GM19468 (cell line): ENCODE measurements at regions not wholly inside any gene's neighbourhood (a gene's known extent, or its start where the extent isn't known, plus 50 kb on each side); places are given as distances from the start of the nearest gene placed in this dataset.
"Not testable (repeated sequence)": the region's sequence is repeated elsewhere in the genome, so short reads cannot be mapped to it uniquely, and the experiment has no call there.

Source experiments
- ATAC-seq: cut with Tn5 transposase; IDR thresholded peaks from one replicate; pipeline ENCODE4 v1.9.1; 2021; ENCODE audit warnings: mild to moderate bottlenecking, moderate library complexity, moderate number of reproducible peaks; ENCODE audit not compliant: unreplicated experiment; ENCODE audit errors: extremely low read depth

DNA sequence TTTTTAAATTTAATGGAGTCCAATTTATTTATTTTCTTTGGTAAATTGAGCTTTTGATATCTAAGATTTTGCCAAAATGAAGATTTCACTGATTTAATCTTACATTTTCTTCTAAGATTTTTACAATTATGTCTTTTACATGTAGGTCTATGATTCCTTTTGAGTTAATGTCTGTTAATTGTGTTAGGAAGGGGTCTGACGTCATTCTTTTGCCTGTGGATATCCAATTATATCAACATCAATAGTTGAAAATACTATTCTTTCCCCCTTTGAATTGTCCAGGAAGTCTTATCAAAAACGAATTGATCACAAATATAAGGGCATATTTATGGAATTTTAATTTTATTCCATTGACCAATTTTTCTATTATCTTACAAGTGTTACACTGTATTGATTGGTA, 1258.8 kb upstream of the B3GALT2 start:
- no peak for ATAC-seq

DNA sequence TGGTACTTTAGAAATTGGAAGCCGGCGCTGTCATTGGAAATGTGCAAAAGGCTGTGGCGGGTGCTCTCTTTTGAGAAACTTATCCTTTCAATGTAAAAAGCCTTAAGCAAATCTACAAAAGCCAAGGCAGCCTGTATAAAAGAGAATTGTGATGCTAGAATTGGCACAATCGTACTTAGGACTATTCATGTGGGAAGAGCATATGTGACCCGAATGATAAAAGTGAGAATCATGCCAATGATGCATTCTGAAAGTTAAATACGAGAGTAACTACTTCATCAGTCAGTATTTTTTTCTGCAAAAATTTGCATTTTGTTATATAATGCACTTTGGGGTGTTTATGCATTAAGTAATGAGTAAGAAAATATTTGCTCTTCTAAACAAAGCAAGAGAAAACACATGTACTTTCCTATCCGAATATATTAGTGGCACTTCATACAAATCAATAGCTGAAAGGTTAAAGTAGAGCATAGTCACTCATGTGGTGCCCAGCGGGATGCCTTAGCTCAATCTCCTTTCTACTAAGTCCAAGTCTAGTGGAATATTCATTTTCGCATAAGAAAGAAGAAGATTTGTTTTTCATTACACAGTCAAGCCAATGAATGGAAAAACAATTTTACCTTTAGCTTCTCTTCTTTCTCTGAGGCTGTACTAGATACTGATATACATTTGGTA, 1256.6 kb upstream of the B3GALT2 start:
- no peak for ATAC-seq

DNA sequence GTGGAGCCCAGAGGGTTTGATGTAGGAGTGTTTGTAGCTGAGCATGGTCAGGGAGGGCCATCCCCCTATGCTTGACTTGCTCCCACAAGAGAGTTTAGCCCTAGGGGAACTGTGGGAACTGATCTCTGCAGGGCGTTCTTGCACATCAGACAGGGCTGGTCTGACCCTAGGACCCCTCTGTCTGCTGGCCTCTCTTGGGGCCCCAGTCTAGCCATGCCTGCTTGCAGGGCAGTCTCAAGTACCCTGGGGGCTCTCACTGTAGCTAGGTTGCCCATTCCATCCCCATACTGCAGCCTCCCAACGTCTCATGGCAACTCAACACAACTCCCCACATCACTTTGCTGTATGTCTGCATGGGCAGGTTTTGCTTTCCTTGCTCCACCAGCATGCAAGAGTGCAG, 1250.7 kb upstream of the B3GALT2 start:
- ATAC-seq, result no peak

DNA sequence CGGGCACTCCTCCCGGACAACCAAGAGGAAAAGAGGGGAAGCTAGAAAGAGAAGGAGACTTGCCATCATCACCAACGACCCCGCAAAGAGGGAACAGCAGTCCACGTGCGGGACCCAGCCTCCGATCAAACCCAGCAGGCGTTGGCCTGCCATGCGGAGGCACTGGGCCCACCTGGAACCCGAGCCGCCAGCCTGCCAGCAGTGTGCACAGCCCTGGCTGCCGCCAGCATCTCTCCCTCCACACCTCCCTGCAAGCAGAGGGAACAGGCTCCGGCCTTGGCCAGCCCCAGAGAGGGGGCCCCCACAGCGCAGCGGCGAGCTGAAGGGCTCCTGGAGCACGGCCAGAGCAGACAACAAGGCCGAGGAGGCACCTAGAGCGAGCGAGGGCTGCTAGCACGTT, 1244.7 kb upstream of the B3GALT2 start:
- ATAC-seq, result no peak

DNA sequence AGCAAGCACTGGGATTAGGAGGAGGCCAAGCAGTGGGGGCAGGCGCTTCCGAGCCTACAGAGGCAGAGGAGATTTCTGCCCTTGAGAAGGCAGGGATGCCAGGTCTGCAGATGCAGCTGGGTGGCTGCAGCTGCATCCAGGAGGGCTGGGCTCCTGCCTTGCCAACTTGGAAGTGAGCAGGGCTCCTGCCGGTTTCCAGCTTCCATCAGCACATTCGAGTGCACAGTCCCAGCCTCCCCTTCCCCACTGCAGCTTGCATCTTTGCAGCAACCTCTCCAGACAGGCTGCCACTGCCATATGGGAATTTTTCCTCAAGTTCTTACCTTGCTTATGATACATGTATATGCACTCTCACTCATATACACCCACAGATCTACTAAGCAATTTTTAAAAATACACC, 1234.3 kb upstream of the B3GALT2 start:
- no peak for ATAC-seq

DNA sequence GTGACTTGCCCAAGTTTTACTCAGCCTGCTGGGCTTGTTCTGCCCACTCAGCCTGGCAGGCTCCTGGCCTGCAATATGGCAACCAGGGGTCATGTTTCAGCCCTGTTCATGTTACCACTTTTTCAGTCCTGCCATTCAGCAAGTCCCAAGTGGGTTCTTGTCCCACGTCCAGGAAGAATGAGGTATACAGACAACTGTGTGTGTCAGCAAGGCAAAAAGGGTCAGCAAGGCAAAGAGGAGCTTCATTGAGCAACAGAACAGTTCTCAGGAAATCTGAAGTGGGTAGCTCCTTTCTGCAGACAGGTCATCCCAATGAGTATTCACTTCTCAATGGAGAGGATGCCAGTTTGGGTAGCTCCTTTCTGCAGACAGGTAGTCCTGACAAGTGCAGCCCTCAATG, 1233.3 kb upstream of the B3GALT2 start:
- no peak for ATAC-seq

DNA sequence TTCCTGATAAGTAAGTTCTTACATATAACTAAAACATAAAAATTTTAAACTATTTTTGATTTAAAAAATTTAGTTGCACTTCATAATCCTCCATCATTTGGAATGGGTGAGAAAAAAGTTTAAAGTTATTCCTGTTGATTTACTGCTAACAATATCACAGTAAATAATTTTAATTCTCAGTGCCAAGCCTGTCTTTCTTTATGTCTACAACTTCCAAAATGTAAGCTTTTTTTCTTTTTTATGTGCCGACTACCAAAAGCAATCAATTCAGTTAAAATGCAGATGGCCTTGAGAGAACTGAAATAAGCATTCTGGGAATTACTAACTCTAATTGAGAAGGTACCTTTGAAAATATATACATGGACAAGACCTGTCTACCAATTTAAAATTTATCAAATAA, 1224.3 kb upstream of the B3GALT2 start:
- ATAC-seq, result no peak

DNA sequence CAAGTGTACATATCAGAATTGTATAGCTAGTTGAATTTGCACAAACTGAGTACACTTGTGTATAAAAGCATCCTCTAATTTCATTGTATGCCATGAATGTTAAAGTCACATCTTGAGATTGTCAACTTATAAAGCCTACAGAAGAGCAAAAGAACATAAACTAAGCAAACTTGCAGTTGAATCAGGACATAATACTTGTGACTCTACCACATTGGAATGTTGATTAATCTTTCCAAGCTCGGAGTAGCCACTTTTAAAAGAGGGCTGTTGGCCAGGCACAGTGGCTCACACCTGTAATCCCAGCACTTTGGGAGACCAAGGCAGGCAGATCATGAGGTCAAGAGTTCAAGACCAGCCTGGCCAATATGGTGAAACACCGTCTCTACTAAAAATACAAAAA, 1220.8 kb upstream of the B3GALT2 start:
- ATAC-seq, result not testable (repeated sequence)

DNA sequence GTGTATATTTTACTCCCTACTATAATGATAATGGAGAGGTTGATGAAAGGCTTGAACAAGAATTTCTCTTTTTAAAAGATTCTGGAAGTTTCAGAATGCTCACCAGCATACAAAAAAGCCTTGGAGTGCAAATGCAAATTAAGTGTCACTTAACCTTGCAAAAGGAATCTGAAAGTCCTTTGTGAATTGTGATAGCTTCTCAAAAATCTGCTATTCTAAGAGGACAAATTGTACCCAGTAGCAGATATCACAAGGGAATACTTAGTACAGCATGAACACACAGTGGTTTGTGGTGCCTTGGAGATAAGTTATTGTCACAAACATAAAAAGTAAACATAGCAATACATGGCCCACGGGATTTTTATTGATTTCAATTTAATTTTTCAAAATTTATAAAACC, 1208.3 kb upstream of the B3GALT2 start:
- ATAC-seq, result no peak

DNA sequence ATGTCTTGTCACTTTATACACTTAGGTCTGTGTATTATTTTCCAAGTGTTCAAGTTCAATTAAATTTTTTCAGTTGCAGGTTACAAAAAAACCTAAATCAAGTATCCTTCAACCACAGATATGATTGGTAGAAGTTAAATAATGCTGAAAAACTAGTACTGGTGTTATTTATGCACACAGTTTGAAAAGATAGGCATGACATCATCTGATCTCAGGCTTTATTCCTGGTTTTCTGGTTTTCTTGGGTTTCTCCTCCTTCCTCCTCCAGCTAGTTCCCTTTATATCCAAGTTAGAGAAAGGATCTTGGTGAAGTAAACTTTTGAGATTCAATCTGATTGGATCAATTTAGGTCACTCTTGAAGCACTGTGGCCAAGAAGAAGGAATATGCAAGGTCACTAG, 1201.1 kb upstream of the B3GALT2 start:
- no peak for ATAC-seq

DNA sequence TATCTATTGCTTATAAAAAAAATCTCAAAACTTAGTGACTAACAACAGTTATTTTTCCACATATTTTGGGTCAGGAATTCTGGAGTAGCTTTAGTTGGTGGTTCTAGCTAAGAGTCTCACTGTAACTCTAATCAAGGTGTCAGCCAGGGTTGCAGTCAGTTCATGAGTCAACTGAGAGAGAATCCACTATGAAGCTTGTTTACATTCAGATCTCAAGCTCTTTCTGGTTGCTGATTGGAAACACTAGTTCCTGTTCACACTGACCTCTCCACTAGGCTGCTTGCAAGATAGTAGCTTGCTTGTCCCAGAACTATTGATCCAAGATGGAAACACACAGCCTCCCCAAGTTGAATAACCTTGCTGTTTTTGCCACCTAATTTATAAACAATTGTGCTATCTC, 1192.1 kb upstream of the B3GALT2 start:
- no peak for ATAC-seq

DNA sequence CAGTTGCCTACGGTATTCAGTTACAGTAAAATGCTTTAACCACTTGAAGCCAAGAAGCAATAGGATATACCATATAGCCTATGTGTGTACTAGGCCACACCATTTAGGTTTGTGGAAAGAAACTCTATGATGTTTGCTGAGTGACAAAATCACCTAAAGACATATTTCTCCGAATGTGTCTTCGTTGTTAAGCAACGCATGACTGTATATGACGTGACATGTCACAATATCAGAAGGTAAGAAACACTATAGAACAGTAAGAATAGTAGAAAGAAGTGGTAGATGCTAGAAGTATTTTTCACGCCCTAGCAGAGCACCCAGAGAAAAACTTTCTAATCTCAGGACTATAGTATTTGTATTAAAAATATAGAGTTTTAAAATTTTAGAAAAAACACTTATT, 1188.2 kb upstream of the B3GALT2 start:
- ATAC-seq, result no peak

DNA sequence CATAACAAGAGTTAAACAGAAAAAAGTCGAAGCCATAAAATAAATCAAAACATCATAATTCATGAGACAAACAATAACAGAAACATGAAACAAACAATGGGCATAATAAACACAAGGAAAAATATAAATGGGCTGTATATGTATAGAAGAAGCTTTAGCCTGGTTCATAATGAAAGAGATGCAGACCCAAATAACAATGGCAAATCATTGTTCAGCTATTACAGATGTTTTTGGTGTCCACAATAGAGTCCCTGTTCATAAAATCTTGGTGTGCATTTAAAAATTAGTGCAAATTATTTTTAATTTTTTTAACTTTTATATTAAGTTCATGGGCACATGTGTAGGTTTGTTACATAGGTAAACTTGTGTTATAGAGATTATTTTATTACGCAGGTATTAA, 1185.9 kb upstream of the B3GALT2 start:
- ATAC-seq, result no peak

DNA sequence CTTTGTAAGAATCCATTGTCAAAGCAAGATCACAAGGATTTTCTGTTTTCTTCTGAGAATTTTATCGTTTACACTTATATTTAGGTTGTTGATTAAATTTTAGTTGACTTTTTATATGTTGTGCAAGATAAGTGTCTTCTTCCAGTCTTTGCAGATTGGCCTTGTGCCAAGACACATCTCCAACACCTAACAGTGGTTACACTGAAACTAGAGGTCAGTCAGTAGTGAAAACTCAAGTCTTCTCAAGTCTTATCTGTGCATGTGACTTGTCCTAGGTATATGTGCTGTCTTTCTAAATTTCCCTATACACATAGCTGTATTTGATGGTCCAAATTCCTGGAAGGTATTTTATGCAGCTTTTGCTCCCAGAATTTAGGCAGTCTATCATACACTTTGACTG, 1183.2 kb upstream of the B3GALT2 start:
- ATAC-seq, result no peak

DNA sequence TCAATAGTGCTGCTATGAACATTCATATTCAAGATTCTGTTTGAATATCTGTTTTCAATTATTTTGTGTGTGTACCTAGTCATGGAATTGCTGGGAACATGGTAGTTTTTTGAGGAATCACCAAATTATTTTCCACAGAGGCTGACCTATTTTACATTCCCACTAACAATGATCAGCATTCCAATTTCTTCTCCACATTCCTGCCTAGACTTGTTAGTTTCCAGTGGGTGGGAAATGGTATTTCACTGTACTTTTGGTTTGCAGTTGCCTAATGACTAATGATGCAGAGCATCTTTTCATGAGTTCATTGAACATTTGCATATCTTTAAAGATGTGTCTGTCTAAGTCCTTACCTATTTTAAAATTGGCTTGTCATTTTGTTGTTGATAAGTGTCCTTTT, 1182.6 kb upstream of the B3GALT2 start:
- no peak for ATAC-seq

DNA sequence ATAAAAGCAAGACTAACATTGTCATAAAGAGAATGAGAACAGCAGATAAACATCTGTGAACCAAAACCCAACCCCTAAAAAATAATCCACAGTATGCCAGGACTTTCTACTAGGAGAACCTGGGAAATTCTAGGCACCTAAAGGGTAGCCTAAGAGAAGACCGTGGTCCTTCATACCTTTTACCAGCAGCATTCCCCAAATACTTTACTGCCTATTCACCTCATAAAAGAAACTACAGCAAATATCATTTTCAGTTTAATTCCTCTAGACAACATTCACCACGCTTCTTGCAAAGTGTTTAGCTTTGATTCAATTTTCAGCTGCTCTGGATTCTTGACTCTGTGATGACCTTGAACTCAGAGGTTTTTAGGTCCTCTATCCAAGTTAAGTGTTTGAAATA, 1180.7 kb upstream of the B3GALT2 start:
- ATAC-seq, result no peak

DNA sequence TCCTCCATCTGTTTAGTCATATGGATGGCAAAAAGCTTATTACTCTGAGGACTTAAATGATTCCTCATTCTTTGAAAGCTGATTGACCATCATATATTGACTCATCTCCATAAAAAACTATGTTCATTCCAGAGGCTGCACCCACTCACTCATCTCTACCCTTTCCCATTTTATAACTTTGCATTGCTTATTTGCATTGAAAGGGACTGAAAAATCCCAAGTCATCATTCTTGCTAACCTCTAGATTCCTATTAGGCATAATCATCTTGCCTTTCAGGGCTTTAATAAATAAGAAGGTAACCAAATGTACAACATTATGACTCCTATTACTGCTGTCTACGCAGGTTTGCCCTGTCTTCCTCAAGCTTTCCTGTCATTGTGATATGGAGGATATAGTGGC, 1180.3 kb upstream of the B3GALT2 start:
- no peak for ATAC-seq

DNA sequence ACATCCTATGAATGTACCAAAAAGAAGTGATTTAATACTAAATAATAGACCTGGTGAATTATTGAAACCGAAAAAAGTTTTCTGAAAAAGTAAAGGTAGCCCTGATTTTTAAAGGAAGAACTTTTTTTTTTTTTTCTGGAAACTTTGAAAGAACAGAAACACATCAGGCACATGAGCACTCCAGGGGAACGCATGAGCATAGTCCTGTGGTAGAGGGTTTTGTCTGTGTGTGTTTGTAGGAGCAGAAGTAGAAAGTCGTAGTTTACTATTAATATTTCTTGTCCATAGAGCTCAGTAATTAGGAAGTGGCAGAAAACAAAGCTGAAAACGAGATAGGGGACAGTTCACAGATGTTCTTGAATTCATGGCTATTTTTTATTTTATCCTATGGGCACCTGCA, 1175.9 kb upstream of the B3GALT2 start:
- no peak for ATAC-seq

DNA sequence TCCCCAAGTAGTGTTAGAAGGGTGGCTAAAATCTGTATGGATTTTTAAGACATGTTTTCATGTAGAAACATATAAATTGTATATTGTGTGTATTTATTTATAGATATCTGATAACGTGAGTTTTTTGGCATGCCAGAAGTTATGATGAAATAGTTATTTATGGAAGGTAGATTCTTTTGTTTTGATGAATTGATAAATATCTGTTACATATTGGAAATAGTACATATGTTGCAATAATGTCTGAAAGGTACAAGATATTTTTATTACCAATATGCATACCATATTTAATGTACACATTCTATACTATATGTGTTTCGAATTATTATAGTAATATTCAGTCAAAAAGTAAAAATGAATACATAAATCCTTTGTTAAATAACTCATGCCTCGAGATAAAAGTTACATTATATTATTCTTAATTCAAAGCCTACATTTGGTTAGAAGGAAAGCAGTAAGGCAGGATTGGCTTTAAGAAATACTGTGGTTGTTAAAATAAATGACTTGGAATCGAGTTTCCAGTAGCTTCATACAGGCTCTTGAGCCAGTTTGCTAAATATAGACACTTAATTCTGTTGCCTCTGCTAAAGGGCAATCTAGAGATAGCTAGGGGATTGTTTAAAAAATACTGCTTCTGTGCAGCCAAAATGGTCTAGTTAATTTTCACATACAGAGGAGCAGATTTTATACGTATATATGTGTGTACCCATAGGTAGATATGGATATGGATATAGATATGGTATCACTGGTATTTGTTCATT, 1175.1 kb upstream of the B3GALT2 start:
- no peak for ATAC-seq

DNA sequence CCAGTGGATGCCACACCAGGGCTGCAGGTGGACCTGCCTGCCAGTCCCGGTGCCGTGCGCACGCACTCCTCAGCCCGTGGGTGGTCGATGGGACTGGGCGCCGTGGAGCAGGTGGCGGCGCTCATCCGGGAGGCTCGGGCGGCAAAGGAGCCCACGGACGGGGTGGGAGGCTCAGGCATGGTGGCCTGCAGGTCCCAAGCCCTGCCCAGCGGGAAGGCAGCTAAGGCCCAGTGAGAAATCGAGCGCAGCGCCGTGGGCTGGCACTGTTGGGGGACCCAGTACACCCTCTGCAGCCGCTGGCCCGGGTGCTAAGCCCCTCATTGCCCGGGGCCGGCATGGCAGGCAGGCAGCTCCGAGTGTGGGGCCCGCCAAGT, 1171.8 kb upstream of the B3GALT2 start:
- ATAC-seq, result no peak

DNA sequence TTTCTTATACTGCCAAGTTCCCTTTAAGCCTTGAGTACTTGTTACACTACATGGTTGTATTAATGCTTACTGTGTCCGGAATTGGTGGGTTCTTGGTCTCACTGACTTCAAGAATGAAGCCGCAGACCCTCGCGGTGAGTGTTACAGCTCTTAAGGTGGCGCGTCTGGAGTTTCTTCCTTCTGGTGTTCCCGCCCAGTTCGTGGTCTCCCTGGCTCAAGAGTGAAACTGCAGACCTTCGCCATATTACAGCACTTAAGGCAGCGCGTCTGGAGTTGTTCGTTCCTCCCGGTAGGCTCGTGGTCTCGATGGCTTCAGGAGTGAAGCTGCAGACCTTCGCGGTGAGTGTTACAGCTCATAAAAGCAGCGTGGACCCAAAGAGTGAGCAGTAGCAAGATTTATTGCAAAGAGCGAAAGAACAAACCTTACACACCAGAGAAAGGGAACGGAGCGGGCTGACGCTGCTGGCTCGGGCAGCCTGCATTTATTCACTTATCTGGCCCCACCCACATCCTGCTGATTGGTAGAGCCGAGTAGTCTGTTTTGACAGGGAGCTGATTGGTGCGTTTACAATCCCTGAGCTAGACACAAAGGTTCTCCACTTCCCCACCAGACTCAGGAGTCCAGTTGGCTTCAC, 1171.3 kb upstream of the B3GALT2 start:
- ATAC-seq, result not testable (repeated sequence)
